ENCODE measurements at regions not wholly inside any gene's neighbourhood (a gene's known extent, or its start where the extent isn't known, plus 50 kb on each side); places are given as distances from the start of the nearest gene placed in this dataset.
A peak's percentile ranks its signal among the peaks of the same experiment; 100 is the strongest.

DNA sequence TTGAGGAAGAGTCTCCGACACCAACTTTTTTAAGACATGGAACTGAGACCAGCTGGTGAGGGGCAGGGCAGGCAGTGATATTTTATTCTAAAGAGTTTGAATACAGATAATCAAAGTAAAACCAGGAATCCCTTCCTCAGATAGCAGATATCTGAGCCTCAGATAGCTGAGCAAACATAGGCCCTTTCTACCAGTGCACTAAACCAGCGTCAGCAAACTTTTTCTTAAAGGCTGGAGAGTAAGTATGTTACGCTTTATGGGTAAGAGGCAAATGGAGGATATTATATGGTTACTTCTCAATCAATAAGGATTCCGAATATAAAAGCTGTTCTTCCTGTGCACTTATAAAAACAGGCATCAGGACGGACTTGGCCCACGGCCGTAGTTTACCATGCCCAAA, 73.9 kb downstream of the WNT5A start:
- FAIRE-seq, result no peak

DNA sequence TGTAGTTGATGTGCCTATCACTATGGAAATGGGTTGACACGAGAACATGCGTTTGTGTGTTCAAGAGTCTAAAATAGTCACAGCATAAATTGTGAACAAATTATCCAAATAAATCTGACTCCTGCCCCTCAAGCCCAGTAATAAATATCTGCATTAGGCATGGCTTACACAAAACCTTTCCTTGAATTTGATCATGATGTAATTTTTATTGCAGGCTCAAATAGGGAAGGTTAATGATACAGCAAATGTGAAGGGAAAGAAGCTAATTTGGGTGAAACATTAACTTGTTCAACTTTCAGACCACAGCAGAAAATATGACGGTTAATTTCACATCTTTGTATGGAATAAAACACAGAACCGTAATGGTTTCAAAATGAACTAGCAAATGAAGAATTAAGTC, 74.6 kb downstream of the WNT5A start:
- peak; percentile 53 for FAIRE-seq

DNA sequence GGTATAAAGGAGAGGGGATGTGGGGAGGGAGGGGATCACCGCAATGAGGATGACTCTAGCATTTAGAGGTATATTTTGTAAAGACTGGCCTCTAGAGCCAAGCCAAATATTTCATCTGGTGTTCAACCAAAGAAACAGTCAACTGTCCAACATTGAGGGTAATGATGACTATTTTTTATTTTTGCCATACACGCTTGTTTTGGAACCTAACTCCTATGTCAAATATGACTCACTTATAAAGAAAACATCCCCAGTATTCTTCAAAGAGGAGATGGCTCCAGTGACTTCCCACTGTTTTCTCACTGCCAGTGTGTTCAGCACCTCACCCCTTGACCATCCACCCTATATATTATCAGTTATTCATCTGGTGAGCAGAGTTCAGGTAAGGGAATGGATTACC, 77.3 kb downstream of the WNT5A start:
- no peak for FAIRE-seq

DNA sequence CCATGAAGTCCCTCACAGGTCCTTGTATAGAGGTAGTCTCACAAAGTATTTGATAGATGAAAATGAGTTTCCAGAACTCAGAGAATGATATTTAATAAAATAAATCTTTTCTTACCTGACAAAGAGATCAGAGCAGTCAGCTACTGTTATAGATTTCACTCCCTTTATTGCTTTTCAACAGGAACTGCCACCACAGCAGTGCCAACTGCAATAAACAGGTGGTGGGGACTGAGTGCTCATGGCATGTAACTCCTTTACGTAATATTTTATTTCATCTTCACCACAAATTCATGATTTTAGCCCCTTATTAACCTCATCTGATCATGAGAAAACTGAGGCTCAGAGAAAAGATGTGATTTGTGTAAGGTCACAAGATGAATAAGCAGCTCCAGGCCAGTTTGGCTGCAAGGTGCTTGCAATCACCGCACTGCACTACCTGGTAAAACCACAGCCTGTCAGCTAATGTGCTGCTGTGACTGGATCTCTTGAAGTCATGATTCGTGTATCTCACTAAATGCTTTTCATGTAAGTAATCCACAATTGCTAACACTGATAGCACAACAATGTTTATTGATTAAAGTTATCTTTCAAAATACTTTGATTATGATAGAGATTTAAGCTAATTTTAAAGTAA, 78.8 kb downstream of the WNT5A start:
- no peak for FAIRE-seq

DNA sequence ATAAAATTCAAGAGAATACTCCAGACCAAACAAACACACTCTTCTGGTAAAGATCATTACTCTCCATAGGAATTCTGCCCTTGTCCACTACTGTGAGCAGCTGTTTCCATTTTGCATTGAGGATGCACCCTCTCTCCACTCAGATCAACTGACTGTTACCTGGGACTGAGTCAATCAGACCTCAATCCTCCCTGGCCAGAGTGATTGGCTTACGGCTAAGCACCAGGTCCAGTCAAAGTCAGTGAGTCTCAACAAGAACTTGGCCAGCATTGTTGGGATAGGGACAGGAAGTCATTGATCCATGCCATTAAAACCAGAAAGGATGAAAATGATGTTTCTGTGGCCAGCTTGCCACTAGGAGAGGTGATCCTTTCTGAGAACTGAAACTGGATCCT, 79.7 kb downstream of the WNT5A start:
- FAIRE-seq, result no peak

DNA sequence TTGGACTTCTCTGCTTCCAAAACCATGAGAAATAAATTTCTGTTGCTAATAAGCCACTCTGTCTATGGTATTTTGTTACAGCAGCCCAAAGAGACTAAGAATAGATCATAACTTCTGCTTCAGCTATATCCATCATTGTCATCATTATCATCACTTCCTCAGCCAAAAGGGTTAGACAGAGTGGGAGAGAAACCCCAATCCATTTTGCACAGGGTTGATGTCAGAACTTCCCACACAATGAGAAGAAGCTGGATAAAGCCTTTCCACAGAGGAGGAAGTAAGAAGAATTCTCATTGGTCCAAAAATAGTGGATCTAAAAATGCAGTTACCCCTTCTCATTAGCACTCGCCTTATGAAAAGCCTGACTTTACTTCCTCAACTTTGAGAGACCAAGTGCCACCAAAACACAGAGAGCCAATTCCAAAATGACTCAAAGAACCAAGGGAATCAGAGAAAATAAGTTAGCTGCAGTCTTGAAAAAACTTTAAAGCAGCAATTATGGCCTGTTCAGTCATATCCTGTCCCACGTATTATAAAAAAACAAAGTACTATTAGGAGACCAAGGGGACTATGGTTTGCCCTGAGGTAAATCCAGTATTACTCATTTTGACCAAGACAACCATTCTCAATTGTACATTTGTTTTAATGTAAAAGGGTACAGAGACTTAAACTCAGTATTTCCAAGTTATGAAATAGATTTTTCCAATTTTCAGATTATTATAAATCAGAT, 80.2 kb downstream of the WNT5A start:
- FAIRE-seq, result no peak

DNA sequence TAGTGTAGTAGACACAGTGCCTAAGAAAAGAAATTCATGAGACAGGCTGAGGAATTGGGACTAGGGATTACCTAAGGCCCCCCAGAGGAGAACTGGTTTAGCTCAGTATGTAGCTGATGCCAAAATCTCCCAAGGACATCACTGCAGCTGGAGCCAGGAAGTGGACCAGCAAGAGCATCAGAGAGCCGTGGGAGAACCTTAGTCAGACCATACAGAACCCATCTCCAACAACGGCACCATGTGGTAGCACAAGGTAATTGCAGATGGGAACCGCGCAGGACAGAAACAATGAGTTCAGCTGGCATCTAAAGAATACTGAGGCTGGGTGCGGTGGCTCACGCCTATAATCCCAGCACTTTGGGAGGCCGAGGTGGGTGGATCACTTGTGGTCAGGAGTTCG, 81.7 kb downstream of the WNT5A start:
- FAIRE-seq, result no peak

DNA sequence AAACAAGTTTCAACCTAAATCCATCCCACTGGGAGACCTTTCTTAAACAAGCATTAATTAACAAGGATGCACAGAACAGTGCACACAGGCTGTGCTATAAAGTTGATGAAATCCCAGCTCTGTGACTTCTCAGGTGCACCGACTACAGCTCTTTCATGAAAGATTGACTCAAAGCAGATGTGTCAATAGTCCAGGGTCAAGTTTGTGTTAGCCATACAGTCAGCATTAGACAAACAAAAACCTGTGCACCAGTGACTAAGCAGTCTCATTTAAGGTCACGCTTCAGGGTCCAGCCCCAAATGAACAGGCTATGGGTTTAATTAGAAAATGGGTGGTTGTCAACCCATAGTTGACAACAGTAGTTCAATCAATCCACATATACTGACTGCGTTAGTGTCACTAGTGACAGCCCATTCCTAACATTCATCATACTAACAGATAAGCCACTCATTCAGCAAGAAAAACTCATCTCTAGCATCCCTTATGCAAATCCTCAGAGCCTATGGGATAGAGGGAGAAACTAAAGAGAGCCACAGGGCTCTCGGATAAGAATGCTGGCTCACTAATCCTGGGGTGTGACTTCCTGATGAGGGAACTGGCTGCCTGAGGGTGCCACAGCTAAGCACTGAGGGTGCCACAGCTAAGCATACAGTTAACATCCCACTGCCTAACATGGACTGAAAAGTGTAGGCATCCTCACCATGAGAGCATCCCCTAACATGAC, 84.1 kb downstream of the WNT5A start:
- FAIRE-seq, result peak; percentile 9

DNA sequence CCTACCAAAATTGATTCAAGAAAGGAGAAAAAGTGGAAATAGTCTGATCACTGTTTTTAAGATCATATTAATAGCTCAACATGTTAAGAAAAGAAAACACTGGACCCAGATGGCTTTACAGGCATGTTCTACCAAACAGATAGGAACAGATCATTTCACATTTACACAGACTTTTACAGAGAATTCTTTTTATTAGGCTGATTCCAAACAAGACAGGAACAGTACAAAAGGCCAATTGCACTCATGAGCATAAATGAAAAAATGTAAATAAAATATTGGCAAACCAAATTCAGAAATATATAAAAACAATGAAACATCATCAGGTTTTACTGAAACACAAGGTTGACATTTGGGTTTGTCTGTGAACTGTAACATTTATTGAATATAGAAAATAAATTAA, 106.5 kb downstream of the WNT5A start:
- FAIRE-seq, result no peak

DNA sequence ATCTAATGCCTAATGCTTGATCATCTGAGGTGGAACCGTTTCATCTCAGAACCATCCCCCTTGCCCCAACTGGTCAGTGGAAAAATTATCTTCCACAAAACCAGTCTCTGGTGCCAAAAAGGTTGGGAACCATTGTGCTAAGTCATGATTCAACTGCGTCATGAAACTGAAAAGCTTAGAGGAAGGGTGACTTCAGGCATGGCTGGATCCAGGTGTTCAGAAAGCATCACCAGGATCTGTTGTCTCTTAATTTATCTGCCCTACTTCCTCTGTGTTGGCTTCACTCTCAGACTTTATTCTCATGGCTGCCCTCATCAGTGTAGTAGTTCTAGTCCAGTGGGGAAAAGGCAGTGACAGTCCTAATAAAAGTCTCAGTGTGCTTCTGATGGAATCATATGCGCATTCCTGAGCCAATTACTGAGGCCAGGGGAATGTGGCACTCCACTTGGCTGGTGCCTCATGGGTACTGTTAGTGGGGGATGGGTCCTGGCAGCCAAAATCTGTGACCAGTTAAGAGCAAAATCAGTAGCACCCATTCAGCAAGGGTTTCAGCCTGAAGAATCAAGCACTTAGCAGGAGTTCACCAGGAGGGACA, 110.3 kb downstream of the WNT5A start:
- no peak for FAIRE-seq

DNA sequence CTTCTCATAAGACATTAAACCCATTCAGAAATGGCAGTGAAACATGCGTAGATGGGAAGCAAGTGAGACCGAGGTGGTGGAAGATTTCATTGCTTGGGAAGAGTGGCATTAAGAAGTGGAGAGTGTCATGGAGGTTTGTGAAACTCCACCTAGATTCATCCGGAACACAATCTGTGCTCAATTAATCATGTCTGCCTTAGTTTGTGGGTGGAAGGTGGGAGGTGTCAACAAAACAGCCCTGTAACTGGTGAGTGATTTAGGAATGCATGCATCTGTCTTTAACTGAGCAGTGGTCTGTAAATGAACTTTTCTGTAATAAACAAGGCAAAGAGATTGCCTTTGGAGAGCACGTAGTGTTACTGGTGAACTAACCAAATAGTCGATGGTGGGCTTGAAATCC, 113.7 kb downstream of the WNT5A start:
- FAIRE-seq, result no peak

DNA sequence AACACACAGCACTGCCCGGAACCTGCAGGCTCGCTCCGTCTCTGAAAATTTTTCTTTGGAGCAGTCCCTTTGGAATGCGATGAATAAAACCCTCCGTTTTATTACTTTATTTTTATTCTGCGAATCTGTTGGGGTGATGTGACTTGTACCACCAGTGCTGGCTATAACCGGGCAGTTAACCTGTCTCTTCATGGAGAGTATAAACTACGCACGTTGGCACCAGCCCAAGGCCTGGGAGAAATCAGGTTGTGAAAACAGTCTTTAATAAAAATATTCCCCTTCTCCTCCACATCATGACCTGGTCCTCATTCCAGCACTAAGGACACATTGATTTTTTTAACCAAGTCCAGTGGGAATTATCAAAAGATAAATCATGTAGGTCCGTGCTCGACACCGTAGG, 116.8 kb downstream of the WNT5A start:
- FAIRE-seq, result no peak

DNA sequence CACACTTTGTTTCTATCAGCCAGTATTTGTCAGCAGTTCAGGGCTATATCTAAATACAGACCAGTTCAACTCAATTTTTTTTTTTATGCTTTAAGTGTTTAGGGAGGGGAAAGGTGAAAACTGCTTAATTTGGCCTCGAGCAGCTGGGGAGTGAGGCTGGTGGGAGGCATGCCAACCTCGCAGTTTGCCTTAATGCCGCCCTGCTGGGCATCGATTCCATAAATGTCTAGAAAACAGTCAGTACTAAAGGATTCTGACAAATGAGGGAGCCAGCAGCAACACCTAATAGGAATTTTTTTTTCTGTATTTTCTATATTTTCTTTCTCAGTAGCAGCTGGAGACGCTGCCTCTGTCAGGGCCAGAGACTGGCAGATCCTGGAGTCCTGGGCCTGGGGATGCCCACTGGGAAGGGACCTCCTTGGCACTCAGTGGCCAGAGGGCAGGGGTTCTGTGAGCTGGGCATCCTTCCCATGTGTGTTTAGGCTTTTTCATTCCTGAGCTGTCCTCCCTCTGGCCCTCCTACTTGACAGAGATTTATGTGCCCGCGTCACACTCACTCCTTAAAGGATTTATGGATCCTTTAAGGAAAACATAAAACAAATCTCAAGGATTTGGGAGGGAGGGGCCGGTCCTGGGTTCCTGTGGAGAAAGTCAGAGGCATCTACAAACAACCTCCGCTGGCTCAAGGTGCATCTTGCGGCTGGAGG, 117.8 kb downstream of the WNT5A start:
- no peak for FAIRE-seq

DNA sequence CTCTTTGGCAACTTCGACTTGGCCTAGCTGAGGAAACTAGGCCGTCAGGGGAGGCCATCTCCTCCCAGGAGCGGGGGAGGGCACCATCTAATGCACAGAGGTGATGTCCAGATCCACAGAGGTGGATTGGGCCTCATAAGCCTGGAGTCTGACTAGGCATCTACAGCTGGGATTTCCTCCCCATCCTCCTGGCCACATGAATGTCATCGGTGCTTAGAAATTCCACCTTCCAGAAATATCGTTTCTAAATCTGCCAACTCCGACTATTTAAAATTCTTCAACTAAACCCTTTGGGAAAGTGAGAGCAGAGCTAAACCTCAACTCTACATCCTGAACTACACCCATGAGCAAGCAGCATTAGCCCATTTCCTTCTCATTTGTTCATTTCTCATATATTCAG, 118.7 kb downstream of the WNT5A start:
- FAIRE-seq, result no peak

DNA sequence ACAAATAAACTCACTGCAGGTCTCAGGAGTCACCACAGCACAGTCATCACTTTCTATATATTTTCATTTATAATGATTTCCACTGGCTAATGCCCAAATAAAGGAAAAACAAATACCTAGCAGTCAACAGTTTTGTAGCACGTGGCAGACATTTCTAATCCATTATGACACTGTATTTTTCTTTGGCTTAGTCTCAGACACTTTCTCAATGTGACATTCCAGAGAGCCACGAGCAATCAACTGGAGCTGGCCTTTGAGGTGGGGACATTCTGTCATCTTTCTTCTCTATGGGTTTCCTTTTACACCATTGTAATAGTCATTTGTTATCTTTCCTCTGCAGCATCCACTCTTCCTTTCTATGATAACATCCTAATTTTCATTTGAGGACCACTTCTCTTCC, 119.7 kb downstream of the WNT5A start:
- FAIRE-seq, result no peak

DNA sequence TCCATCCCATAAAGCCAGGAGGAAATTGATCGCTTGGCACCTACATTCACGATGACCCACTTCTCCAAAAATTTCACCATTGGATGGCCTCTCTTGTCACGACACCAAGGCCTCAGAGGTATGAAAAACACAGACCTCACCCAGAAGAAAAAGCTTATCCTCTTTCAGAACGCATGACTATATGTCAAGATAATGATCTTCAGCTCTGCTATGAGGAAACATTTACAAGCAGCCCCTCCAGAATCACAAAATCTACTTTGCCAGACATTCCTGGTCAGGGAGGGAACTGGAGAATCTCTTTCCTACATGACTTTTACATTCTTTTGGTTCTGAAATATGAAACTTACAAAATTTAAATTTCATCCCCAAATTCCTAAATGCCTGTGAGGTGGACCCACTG, 122.7 kb downstream of the WNT5A start:
- FAIRE-seq, result no peak

DNA sequence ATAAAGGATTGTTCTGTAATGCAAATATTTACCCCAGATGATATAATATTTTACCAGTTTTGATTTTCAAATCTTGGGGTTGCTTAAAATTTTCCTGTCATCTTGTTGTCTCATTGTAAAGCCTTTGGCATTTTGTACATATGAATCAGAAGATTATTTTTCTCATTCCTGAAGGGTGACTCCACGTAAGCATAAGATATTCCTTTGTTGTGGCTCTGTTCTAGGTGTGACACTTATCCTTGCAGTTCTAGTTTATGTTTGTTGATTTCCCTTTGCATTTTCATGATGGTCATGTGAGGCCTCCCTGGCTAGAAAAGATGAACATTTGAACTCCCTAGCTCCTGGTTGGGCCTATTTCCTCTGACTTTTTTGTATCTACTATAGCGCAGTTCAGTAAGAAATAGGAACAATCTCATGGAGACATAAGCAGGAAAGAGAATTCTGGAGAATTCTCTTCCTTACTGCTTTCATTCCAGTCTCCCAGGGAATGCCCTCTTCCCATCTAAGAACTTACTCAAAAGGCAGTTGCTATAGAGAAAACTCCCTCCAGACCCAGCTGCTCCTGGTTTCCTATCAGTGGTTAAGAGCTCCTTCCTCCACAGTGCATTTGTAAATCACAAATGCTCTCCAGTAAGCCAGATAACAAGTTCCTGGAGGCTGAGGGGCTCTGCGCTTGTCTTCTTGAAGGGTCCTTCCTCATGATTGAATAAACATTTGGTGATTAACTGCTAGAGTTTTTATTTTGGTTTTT, 124.7 kb downstream of the WNT5A start:
- no peak for FAIRE-seq

DNA sequence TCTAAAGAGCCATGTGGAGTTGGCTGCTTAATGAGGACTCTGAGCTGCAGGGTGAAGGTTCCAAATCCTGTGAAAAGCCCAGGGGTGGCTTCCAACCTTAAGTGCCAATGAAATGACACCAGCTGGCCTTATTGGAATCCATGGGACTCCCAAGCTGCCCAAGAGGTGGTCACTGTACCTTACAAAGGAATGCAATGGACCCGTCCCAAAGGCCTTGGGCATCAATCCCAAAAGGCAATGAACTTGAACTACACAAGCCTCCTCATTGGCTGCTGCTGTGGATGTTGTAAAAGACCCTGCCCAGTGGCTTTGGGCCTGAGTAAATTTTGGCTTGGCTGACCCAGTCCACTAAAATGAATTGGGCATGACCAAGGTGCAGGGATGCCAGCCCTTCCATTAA, 129.3 kb downstream of the WNT5A start:
- FAIRE-seq, result no peak

DNA sequence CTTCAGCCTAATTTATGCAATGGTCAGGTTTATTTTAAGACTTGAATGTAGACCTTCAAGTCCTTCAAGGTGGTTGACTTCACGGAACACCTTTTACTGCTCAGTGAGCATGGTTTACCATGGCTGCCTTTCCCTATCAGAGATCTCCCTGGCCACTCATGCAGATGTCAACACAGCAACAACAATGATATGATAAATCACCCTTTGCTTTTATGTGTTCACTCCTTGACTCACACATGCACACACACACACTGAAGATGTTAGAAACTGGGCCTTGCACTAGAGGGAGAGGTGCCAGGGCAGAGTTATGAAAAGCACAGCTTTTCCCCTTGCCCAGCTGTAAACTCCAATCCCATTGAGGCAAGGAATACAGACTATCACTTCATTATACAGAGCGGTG, 134.4 kb downstream of the WNT5A start:
- no peak for FAIRE-seq

DNA sequence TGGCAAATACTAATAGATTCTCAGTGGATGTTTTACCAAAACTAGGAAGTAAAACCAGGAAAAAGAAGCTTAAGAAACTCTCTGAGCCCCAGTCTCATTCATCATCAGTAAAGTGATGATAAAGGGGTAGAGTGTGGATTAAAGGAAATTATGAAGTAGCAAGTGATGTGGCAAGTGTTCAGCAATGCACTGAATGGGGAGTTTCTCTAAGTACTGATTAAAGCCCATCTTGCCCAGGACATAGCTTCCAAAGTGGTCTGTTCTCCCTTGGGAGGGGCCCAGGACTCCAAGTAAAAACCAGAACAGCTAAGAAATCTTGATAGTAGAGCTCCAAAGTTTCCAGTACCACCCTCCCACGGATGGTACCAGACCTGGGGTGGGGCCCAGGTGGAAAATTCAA, 137.3 kb downstream of the WNT5A start:
- no peak for FAIRE-seq

DNA sequence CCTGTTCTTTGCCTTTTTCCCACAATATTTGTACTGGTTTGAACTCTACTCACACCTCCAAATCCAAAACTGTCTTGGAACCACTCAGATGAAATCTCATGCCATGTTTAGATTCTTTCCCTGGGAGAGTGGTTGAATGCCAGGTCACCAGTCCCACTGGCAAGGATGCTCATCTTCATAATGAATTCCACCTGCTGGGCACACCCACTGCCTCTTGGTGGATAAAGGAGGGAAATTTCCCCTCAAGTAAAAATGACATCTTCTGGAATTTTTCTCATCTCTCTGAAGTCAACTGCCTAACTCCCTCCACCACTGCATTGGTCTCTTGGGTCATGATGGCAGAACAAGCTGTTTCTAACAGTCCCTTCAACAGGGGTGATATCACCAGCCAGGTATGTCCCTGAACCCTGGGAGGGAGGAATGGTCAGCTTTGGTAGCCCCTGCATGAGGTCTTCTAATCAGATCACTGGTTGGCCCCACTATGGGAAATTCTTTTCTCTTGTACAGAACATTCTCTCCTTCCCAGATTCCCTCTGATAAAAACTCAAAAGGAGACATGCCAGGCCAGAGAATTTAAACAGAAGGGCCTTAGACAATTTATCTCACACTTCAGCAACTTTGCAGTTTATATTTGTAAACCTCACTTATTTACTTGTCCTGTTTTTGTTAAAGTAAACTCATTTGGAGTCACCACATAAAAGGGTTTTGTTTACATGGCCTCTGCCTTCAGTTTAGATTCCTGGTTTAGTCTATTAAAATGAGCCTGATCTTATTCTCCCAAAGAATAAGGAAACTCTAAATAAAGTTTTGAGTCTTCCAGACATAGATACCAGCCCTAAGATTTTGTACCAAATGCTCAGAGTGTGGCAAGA, 143.4 kb downstream of the WNT5A start:
- no peak for FAIRE-seq
